ENCODE measurements at regions not wholly inside any gene's neighbourhood (a gene's known extent, or its start where the extent isn't known, plus 50 kb on each side); places are given as distances from the start of the nearest gene placed in this dataset.

DNA sequence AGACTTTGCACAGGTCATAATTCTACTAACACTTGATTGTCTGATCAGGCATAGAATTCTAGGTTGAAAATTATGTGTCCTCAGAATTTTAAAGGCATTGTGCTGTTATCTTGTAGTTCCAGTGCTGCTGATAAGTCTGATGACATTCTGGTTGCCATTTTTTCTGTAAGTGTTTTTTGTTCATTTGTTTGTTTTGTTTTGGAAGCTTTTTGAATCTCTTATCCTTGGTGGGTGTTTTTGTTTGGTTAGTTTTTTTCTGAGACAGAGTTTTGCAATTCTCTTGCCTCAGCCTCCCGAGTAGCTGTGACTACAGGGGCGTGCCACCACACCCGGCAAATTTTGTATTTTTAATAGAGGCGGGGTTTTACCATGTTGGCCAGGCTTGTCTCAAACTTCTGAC, 178.9 kb downstream of the CCDC71L start:
- no peak for DNase-seq (ENCODE audit: low read depth)

DNA sequence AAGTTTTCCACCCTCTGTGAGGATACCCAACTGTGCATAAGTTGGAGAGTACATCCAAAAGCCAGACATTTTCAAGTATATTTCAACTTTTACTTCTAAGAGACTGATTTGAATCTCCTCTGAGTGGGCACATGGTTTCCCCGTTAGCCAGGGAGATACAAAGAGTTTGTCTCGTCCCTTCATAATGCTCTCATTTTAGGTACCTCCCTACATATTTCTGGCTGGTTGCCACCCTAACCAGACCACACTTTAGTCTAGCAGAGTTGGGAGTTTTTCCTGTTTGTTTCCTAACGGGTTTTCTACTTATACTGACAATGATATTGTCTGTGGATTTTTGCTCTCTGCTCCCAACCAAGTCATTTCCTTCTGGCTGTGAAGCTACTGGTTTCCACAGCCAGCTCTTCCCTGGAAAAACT, 180.3 kb downstream of the CCDC71L start:
- DNase-seq (ENCODE audit: low read depth), result no peak

DNA sequence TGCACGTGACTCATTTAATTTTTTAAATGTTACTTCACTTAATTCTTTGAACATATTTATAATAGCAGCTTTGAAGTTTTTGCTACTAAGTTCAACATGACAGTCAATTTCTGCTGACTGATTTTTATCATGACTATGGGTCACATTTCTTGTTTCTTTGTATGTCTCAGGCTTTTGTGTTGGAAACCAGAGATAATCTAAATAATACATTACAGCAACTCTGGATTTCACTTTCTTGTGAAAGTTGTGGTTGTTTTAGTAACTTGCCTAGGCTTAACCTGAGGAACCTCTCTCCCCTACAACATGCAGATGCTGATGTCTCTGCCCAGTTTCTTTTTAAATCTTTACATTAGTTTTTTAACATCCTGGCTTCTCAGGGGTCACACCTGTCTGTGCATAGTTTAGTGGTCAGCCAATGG, 180.8 kb downstream of the CCDC71L start:
- DNase-seq (ENCODE audit: low read depth), result no peak

DNA sequence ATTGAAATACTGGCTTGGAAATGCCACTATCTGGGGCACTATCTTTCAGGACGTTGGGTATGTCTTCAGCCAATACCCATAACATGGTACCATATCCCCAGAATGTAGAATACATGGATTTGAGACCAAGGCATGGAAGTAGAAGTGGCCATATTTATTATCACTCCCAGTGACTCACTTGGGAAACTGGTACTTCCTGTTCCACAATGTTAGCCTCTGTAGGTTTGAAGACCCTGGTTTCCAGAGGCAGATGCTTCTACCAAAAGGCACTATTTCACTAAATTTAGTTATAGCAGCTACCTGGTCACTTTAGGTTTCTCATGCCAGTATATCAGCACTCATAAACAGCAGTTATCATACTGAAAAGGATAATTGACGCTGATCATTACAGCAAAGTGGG, 184.2 kb downstream of the CCDC71L start:
- no peak for DNase-seq (ENCODE audit: low read depth)

DNA sequence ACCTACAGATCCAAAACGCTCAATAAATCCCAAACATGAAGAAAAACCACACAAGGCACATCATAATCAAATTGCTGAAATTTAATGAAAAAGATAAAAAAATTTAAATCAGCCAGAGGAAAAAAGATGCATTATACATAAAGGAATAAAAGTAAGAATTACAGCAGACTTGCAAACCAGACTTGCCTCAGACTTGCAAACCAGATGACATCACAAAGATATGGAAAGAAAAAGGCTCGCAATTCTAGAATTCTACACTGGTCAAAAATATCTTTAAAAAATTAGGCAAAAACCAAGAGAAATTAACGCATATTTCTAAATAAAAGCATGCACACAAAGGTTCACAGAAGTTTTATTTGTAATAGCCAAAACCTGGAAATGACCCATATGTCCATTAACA, 188.0 kb upstream of the NAMPT start:
- no peak for DNase-seq (ENCODE audit: low read depth)

DNA sequence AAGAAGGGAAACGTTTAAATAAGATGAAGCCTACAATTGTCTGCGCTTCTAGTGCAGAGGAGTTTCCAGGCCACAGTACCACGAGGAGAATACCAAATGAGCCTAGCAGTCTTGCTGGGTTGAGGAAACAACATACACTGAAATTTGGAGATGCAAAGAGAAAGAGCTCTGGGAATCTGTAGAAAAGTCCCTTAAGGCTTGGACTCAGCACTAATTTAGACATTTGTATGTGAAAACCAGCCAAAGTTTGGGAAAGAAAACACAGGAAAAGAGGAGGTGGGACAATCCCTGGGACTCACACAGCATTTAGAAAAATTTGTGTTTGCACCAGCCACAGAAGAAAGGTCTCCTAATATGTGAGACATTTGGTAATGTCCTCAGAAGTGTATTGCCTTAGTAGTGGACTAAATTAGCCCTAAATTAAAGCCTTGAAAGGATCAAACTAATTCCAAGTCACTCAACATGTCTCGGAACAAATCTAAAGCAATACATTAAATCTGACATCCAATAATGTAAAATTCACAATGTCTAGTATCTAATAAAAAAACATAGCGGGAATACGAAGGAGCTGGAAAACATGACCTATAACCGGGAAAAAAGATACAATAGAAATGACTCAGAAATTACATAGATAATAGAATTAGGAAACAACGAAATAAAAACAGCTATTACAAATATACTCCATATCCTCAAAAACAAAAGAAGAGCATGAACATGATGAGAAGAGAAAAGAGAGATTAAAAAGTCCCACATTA, 187.1 kb upstream of the NAMPT start:
- no peak for DNase-seq (ENCODE audit: low read depth)

DNA sequence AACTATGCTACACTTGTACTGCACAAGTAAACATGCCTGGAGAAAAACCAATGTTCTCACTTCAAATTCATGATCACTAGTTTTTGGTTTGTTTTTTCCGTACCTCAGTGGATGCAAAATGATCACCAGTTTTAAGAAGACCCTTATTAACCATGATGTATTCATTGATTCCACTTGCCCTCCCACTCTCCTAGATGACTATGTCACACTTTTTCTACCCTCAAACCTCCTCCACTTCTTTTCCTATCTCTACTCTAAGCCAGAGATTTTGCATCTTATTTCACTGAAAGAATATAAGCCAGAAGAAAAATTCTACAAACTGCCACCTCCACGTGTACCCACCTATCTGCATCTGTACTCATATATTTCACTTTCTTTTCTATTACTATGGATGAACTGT, 186.2 kb upstream of the NAMPT start:
- no peak for DNase-seq (ENCODE audit: low read depth)

DNA sequence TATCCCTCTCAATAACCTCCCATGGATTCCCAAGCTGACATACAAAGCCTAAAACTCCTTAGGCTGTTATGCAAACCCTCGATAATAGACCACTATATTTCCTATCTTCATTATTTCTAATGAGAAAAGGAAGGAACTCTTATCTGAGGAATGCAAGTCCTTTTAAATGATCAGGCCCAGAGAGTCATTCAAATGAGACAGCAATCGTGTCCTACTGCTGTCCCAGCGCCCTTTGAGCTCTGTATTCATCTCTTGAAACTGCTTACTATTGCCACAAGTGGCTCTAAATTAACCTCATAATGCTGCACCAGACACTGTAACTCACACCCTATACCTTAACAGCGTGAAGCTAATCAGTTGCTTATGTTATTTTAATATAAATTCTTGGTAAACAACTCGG, 182.1 kb upstream of the NAMPT start:
- no peak for DNase-seq (ENCODE audit: low read depth)

DNA sequence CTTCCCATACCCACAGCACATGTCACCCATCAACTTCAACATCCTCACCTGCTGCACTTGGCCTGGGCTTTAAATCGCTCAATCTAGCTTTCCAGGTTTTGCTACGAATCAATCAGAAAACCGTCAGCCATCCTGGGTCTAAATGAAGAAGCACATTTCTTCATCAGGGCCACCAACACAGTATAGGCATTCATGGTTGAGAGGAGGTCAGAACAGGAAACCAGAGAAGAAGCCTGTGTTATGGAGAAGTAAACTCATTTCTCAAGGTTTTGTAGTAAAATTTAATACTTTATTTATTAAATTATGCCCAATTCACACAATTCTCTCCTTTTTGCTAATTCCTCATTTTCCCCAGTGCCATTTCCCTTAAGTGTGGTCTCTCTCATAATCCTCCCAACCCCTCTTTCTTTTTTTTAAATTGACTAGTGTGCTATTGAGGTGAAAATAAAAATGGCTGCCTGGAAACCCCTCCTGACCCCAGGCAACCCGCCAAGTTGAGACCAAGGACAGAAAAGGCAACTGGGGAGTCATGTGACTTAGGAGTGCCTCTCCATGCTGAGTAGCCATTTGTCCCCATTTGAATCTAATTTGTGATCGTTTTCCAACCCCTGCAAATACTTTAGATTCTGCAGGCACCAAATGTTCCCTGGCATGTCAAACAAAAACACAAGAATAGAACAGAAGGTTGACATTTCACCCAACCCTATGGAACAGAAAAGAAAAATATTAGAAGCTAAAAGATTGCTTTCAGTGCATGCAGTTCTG, 181.1 kb upstream of the NAMPT start:
- DNase-seq (ENCODE audit: low read depth), result no peak

DNA sequence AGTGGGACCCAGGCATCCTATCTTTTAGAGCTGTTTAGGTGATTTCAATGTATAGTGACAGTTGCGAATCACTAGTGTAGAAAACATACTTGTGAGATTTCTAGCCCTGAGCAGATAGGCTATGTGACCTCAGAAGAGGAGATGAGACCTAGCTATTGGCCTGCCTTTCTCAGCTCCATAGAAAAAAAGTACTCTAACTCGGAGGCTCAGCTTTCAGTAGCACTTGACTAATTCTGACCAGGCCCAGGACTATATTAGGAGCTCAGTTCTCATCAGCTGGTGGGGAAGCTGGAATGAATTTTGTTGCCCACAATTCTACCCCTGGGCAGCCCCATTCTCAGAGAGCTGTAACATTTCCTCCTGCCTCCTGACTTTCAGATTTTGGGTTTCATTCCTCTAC, 179.9 kb upstream of the NAMPT start:
- no peak for DNase-seq (ENCODE audit: low read depth)

DNA sequence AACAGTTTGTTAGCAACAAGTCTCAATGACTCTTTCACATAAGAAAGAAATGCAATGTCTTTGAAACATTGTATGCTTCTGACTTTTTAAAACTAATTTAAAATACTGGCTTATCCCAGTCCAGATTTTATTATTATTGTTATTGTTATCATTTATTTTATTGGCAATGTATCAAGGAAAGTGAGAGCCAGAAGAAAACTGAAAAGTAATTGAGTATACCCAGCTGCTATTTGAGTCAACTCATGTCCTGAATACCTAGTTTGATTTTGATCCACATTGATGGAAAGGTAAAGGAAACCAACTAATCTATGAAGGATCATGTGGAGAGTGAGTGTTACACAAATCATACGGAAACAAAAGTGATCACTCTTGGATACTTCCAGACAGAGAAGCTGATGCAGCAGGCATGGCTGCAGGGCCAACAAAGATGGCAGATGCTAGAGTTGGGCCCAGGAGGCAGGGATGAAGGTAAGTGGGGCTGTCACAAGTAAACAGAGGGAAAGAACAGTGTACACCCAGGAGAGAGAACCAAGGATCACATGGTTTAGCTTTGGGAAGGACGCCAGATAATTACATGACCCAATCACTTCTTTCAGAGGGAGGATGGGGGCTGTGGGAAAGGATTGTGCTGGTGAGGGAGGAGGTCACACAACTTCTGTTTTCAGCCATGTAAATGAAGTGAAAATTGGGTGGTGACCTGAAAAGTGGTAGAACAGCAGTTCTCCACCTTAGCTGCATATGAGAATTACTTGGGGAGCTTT, 179.2 kb upstream of the NAMPT start:
- no peak for DNase-seq (ENCODE audit: low read depth)

DNA sequence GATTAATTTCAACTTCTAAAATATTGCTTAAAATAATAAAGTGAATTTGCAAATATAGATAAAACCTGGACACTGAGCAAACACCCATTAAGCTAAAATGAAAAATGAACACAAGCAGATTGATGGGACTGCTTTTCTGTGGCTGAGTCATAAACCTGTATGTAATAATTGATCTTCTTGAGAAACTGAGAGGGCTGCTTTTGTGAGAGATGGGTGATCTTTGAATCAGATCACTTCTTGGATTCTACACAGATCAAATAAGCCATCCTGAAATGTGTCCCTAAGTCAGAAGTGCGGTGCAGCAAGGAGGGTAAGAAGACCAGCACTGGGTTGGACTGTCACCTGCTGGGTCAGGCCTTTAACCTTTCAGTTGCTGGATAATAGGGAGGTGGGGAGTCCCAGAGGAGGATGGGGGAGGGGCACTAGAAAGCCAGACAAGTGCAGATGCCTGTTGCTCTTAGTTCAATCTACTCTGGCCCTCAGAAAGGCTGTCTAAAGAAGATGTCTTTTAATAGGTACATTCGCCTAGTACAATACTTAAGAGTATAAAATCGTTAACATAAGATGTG, 178.2 kb upstream of the NAMPT start:
- DNase-seq (ENCODE audit: low read depth), result no peak

DNA sequence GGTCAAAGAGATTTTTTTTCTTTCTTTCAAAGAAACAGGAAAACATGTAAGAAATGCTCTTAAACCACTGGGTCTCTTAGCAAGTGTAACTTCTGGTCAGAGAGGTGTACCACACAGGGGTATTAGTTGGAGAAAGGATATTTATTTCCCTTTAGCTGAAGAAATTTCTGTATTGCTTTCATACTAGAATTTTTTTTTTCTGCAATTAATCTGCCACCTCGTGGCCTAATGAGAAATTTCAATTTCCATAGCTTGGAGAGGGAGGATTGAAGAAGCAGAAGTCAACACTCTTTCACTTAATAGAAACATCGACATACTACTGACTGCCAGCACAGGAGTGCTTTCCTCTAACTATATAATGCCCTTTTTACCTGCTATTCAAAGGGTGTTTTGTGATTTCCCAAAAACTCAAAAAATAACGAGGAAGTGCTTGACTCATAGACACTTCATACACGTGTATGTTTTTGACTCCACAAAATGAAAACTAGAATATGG, 177.6 kb upstream of the NAMPT start:
- DNase-seq (ENCODE audit: low read depth), result no peak

DNA sequence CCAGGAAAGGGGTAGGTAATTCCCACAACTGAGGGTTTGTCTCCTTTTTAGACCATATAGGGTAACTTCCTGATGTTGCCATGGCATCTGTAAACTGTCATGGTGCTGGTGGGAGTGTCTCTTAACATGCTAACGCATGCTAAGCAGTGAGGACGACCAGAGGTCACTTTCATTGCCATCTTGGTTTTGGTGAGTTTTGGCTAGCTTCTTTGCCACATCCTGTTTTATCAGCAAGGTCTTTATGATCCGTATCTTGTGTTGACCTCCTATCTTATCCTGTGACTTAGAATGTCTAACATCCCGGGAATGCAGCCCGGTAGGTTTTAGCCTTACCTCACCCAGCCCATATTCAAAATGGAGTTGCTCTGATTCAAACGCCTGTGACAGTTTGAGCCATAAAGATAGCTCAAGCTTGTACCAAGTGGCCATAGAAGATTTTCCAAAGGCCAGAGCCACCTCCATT, 176.0 kb upstream of the NAMPT start:
- DNase-seq (ENCODE audit: low read depth), result no peak

DNA sequence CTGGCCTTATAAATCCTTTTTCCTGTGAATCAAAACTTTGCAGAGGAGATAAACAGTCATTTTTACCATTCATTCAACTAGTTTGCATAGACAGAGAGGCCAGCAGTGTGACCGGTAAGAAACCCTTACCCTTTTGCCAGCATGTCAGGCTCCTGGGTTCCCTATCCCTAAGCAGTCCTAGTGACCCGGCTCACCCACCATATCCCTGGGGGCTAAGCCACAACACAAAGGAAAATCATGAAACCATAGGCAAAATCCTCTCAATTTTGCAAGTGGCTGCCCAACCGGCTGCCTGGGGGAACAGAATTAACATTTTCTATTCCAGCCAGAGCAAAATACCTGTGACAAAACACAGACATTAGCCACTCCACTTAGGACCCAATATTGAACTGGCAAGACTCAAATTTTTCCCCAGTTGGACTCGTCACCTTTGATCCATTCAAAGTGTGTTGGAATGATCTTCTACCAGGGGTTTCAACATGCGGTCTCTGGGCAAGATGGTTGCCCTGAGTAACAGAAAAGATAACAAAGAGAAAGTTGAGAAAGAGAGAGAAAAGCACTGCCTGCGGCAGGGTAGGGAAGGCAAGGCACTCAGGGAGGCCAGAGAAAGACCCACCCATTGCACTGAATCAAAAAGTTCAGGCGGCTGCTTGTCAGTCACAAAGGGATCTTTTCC, 174.8 kb upstream of the NAMPT start:
- DNase-seq (ENCODE audit: low read depth), result no peak

DNA sequence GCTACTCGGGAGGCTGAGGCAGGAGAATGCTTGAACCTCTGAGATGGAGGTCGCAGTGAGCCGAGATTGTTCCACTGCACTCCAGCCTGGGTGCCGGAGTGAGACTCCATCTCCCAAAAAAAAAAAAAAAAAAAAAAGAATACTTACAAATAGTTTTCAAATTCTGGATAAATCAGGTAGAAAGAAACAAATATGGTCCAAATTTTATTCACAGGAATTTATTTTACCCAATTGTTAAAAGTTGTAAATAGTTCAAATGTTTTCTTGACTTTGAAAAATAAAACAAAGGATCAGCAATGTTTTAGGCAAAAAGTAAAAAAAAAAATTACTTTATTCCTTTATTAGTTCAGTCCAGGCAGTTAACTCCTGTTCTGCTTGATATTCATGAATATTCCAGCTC, 172.9 kb upstream of the NAMPT start:
- no peak for DNase-seq (ENCODE audit: low read depth)

DNA sequence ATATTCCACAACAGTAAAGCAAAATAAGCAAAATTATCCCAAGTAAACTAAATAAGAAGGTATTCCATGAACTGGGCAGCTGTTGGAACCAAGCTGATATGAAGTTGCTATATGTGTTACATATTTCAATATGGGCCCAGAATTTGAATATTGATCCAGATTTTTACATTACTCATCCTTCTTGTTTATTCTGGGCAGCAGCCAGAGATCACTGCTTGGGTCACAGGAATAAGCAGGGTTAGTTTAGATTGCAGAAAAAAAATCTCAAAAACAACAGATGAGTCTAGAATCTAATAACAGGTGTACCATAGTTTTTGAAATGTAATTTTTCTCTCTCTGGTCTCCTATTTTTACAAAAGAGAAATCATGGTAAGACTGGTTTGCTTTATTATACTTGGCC, 171.5 kb upstream of the NAMPT start:
- DNase-seq (ENCODE audit: low read depth), result no peak

DNA sequence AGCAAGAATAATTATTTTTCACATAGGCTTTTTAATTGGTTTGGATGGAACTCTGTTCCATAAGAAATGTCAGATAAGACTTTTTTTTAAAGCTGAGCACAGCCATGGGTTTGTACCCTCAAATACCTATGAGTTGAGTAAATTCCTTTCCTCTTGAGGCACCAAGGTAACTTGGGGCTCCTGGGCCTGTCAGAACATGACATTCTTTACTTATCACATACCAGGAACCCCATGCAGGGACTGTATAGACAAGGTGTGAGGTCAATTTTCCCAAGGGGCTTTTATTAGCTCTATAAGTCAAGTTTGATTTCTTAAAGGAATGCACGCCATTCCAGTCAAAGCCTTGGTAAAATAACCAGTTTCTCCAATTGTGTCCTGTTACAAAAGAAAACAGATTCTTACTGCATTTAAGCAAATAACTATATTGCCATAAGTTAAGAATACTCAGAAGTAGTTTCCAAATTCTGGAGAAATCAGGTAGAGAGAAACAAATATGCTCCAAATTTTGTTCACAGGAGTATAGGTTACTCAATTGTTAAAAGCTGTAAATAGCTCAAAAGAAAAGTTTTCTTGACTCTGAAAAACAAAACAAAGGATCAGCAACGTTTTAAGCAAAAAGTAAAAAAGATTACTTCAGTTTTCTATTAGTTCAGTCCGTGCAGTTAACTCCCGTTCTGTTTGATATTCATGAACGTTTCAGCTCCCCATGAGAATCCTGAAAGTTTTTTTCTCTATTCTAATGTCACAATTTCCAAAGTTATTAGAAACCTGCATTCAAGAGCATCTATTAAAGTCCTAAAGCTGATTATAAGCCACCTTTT, 167.5 kb upstream of the NAMPT start:
- DNase-seq (ENCODE audit: low read depth), result no peak

DNA sequence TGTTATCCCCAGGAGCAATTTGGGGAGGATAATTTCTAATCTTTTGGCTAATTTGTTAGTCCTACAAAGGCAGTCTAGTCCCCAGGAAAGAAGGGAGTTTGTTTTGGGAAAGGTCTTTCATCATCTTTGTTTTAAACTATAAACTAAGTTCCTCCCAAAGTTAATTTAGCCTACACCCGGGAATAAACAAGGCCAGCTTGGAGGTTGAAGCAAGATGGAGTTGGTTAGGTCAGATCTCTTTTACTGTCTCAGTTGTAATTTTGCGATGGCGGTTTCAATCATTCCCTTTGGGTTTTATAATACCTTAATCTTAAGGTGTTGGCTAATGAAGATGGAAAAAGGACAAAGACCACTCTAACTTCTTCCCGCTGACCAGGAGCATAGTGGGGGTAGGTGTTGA, 166.4 kb upstream of the NAMPT start:
- DNase-seq (ENCODE audit: low read depth), result no peak

DNA sequence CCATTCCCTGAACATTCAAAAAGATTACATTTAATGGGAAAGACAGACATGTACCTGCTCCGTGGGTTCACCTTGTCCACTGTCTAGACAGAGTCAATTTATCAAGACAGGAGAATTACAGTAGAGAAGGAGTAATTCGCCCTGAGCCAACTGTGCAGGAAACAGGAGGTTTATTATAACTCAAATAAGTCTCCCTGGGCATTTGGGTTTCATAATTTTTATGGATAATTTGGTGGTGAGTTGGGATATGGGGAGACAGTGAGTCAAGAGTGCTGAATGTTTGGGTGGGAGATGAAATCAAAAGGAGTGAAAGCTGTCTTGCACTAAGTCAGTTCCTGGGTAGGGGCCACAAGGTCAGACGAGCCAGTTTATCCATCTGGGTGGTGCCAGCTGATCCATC, 165.9 kb upstream of the NAMPT start:
- DNase-seq (ENCODE audit: low read depth), result no peak

All from activated T-cell treated with anti-CD3 and anti-CD28 coated beads for 48 hours (primary cell).